Brain microvascular endothelial cell (primary cell): ENCODE measurements at regions not wholly inside any gene's neighbourhood (a gene's known extent, or its start where the extent isn't known, plus 50 kb on each side); places are given as distances from the start of the nearest gene placed in this dataset.

ENCODE experiments used
- DNase-seq: peaks from one replicate; pipeline ENCODE4 v3.0.0-alpha.2; 2020
- H3K27ac ChIP-seq: fragments of 250-450 bp; sonication (Bioruptor Pico); 2 replicates; pipeline ENCODE4 v1.5.1; 2020; ENCODE audit warnings: mild to moderate bottlenecking, moderate library complexity
- H3K27me3 ChIP-seq: fragments of 250-450 bp; sonication (Bioruptor Pico); replicated peaks from 2 replicates; pipeline ENCODE4 v1.5.1; 2020; ENCODE audit warnings: mild to moderate bottlenecking
- H3K36me3 ChIP-seq: fragments of 250-450 bp; sonication (Bioruptor Pico); replicated peaks from 2 replicates; pipeline ENCODE4 v1.5.1; 2020; ENCODE audit warnings: mild to moderate bottlenecking
- H3K4me3 ChIP-seq: 2 replicates; pipeline ENCODE4 v1.5.1; 2011; ENCODE audit warnings: low read depth, mild to moderate bottlenecking, control low read depth, low read length, moderate library complexity
- in situ Hi-C: cut with HindIII; loops from 2 replicates; pipeline ENCODE4 v1.10.0; 2017; ENCODE audit warnings: low sequenced_read_pairs, low pct_ligation_motif_present
- TF ChIP-seq, protein P1 (sequence below): IDR thresholded peaks from 2 replicates; pipeline ENCODE4 v1.5.1; 2011; ENCODE audit warnings: low read depth, mild to moderate bottlenecking, moderate library complexity, low read length, control low read depth, inconsistent platforms; ENCODE audit errors: missing control alignments

GRCh38 chr5:90284375-90284774 lies 125.2 kb downstream of the CETN3 start:
- H3K27me3 ChIP-seq = no peaks in the 10 kb centered on the region
- TF ChIP-seq, protein P1, sequence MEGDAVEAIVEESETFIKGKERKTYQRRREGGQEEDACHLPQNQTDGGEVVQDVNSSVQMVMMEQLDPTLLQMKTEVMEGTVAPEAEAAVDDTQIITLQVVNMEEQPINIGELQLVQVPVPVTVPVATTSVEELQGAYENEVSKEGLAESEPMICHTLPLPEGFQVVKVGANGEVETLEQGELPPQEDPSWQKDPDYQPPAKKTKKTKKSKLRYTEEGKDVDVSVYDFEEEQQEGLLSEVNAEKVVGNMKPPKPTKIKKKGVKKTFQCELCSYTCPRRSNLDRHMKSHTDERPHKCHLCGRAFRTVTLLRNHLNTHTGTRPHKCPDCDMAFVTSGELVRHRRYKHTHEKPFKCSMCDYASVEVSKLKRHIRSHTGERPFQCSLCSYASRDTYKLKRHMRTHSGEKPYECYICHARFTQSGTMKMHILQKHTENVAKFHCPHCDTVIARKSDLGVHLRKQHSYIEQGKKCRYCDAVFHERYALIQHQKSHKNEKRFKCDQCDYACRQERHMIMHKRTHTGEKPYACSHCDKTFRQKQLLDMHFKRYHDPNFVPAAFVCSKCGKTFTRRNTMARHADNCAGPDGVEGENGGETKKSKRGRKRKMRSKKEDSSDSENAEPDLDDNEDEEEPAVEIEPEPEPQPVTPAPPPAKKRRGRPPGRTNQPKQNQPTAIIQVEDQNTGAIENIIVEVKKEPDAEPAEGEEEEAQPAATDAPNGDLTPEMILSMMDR = no peak
- H3K36me3 ChIP-seq = no peaks in the 10 kb centered on the region
- H3K4me3 ChIP-seq = no peak overlapping the region
- no peak for DNase-seq
- in situ Hi-C loops = no loop called here
- H3K27ac ChIP-seq = no peak overlapping the region

- no peaks in the 10 kb centered on the region for H3K36me3 ChIP-seq
- in situ Hi-C loops = no loop called here
- TF ChIP-seq, protein P1 = no peak
- no peak for DNase-seq
- no peak overlapping the region for H3K4me3 ChIP-seq
- no peak overlapping the region for H3K27ac ChIP-seq
- no peaks in the 10 kb centered on the region for H3K27me3 ChIP-seq
Observed at GRCh38 chr5:90279091-90279490, 130.5 kb downstream of the CETN3 start.

DNA sequence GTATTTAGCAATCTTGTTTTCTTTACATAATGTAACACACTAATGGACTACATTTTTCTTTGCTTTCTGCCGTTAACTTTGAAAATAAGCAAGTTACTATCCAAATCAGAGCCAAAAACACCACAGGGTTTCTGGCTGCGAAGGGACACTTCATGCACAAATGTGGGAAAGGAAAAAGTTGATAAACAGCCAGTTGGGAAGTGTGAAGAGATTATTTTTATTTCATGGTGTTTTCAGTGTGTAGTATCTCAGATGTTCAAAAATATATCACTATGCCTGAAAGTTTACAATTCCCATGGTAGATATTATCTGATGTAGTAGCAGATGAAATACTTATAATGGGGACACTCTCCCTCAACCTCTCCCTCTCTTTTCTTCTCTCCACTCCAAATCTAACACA lies 135.3 kb downstream of the CETN3 start:
- DNase-seq = no peak
- in situ Hi-C loops = no loop called here
- TF ChIP-seq, protein P1 = no peak
- no peak overlapping the region for H3K4me3 ChIP-seq
- H3K36me3 ChIP-seq = no peaks in the 10 kb centered on the region
- H3K27me3 ChIP-seq = no peaks in the 10 kb centered on the region
- no peak overlapping the region for H3K27ac ChIP-seq

GRCh38 chr5:90267646-90268045 lies 141.9 kb downstream of the CETN3 start:
- no peak overlapping the region for H3K27ac ChIP-seq
- H3K27me3 ChIP-seq = no peaks in the 10 kb centered on the region
- in situ Hi-C loops = no loop called here
- H3K4me3 ChIP-seq = no peak overlapping the region
- TF ChIP-seq, protein P1 = no peak
- H3K36me3 ChIP-seq = no peaks in the 10 kb centered on the region
- DNase-seq = no peak

GRCh38 chr5:90265545-90265857 lies 144.1 kb downstream of the CETN3 start:
- no peaks in the 10 kb centered on the region for H3K36me3 ChIP-seq
- in situ Hi-C loops = no loop called here
- H3K27ac ChIP-seq = no peak overlapping the region
- H3K4me3 ChIP-seq = no peak overlapping the region
- TF ChIP-seq, protein P1 = no peak
- no peaks in the 10 kb centered on the region for H3K27me3 ChIP-seq
- no peak for DNase-seq

GRCh38 chr5:90264689-90265544 lies 144.6 kb downstream of the CETN3 start:
- in situ Hi-C loops = no loop called here
- peak; percentile 81 for DNase-seq
- H3K4me3 ChIP-seq = no peak overlapping the region

More at GRCh38 chr5:90264689-90265544, 144.6 kb downstream of the CETN3 start:
- TF ChIP-seq, protein P1 = peak; percentile 95
- no peak overlapping the region for H3K27ac ChIP-seq
- no peaks in the 10 kb centered on the region for H3K36me3 ChIP-seq
- H3K27me3 ChIP-seq = no peaks in the 10 kb centered on the region
